Osteocyte (in vitro differentiated cells): ENCODE measurements at regions not wholly inside any gene's neighbourhood (a gene's known extent, or its start where the extent isn't known, plus 50 kb on each side); places are given as distances from the start of the nearest gene placed in this dataset.

Experiments
- DNase-seq: peaks from one replicate; pipeline ENCODE4 v3.0.0; 2021; ENCODE audit warnings: mixed read lengths; ENCODE audit not compliant: unreplicated experiment; ENCODE audit errors: extremely low spot score
- H3K27ac Mint-ChIP-seq: one replicate; pipeline ENCODE4 v1.8.0; 2021; ENCODE audit warnings: mild to moderate bottlenecking, mixed read lengths; ENCODE audit not compliant: unreplicated experiment
- H3K27me3 Mint-ChIP-seq: one replicate; pipeline ENCODE4 v1.8.0; 2021; ENCODE audit warnings: mixed read lengths; ENCODE audit not compliant: unreplicated experiment
- H3K36me3 Mint-ChIP-seq: one replicate; pipeline ENCODE4 v1.8.0; 2021; ENCODE audit warnings: mixed read lengths; ENCODE audit not compliant: unreplicated experiment
- H3K4me1 Mint-ChIP-seq: one replicate; pipeline ENCODE4 v1.8.0; 2021; ENCODE audit warnings: mixed read lengths; ENCODE audit not compliant: unreplicated experiment
- H3K4me3 Mint-ChIP-seq: one replicate; pipeline ENCODE4 v1.8.0; 2021; ENCODE audit warnings: mild to moderate bottlenecking, moderate library complexity, mixed read lengths; ENCODE audit not compliant: unreplicated experiment
- H3K9me3 Mint-ChIP-seq: one replicate; pipeline ENCODE4 v1.8.0; 2021; ENCODE audit warnings: mixed read lengths; ENCODE audit not compliant: unreplicated experiment
- TF ChIP-seq, protein P1 (sequence below): fragments of 200-600 bp; sonication (generic); IDR thresholded peaks from 2 replicates; pipeline ENCODE4 v1.5.0; 2021; ENCODE audit warnings: antibody characterized with exemption, mild to moderate bottlenecking, moderate library complexity

- Mint-ChIP-seq H3K27me3 (no peaks in the 10 kb centered on the region), H3K4me1 (peaks cover 43% of the 10 kb centered on the region), H3K27ac (peak overlapping the region; percentile 61), H3K9me3 (no peaks in the 10 kb centered on the region), H3K36me3 (no peaks in the 10 kb centered on the region), H3K4me3 (no peak overlapping the region)
- TF ChIP-seq, protein P1, sequence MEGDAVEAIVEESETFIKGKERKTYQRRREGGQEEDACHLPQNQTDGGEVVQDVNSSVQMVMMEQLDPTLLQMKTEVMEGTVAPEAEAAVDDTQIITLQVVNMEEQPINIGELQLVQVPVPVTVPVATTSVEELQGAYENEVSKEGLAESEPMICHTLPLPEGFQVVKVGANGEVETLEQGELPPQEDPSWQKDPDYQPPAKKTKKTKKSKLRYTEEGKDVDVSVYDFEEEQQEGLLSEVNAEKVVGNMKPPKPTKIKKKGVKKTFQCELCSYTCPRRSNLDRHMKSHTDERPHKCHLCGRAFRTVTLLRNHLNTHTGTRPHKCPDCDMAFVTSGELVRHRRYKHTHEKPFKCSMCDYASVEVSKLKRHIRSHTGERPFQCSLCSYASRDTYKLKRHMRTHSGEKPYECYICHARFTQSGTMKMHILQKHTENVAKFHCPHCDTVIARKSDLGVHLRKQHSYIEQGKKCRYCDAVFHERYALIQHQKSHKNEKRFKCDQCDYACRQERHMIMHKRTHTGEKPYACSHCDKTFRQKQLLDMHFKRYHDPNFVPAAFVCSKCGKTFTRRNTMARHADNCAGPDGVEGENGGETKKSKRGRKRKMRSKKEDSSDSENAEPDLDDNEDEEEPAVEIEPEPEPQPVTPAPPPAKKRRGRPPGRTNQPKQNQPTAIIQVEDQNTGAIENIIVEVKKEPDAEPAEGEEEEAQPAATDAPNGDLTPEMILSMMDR: no peak
- DNase-seq: no peak
These were observed 66.5 kb downstream of the SLIT2 start for GRCh38 chr4:20318001-20318908.

DNA sequence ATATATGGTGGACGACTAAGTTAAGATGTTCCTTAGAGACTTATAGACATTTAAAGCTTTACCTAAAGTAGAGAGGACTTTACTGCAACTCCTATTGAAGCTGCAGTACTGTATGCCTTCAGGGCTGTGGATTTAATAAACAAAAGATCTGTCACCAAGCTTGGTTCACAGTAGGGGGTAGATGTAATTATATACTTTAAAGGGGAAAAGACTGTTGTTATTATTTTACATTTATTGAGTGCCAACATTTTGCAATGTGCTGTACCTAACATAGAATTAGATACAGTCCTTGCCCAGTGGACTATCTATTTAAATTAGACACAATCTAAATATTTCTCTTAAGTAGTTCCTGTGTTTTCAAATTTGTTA is 67.2 kb downstream of the SLIT2 start:
- TF ChIP-seq, protein P1: no peak
- H3K27me3 Mint-ChIP-seq: no peaks in the 10 kb centered on the region

DNA sequence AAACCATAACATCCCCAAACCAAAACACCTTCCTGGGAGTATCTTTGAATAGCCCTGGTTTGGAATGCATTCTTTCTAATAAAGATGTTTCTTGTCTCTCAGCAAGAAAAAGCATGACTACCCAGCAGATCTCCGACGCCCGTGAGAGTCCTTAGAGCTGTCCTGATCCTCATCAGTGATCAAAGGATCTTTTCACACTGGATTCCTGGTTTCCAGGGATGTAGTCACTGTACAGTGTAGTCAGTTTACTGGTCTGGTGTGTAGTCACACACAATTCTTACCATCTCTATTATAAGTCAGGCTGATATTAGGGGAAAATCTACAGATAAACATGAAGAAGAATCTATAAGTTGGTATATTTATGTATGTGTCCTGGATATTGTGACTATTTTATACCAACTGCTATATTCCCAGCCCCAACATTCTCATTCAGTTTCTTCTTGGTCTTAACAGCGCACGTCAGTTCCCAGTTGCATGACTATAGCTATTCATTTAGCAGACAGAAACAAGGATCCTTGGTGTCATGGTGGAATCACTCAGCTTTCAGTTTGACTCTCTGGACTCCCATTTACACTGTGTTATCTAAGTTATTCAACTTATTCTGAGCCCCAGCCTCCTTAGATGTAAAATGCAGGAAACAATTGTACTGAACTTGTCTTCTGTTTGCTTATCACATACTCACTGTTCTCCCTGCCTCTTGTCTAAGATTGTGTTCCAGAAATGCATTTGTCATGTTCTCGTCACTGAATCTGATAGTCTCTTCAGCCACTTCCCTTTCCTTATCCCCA is 68.3 kb downstream of the SLIT2 start:
- no peaks in the 10 kb centered on the region for H3K9me3 Mint-ChIP-seq
- no peak overlapping the region for H3K27ac Mint-ChIP-seq
- H3K4me1 Mint-ChIP-seq: peaks cover 46% of the 10 kb centered on the region
- no peak overlapping the region for H3K4me3 Mint-ChIP-seq
- H3K36me3 Mint-ChIP-seq: no peaks in the 10 kb centered on the region
- no peaks in the 10 kb centered on the region for H3K27me3 Mint-ChIP-seq
- no peak for DNase-seq
- TF ChIP-seq, protein P1: no peak

More for the DNA sequence above, 67.2 kb downstream of the SLIT2 start:
- DNase-seq: no peak
- no peaks in the 10 kb centered on the region for H3K36me3 Mint-ChIP-seq
- no peak overlapping the region for H3K4me3 Mint-ChIP-seq
- no peaks in the 10 kb centered on the region for H3K9me3 Mint-ChIP-seq
- H3K4me1 Mint-ChIP-seq: peaks cover 43% of the 10 kb centered on the region
- H3K27ac Mint-ChIP-seq: peak overlapping the region; percentile 61

GRCh38 chr4:20323991-20324390 is 72.3 kb downstream of the SLIT2 start:
- Mint-ChIP-seq H3K9me3 (no peaks in the 10 kb centered on the region), H3K4me3 (no peak overlapping the region), H3K27me3 (no peaks in the 10 kb centered on the region), H3K27ac (no peak overlapping the region), H3K36me3 (no peaks in the 10 kb centered on the region), H3K4me1 (peaks cover 42% of the 10 kb centered on the region)
- TF ChIP-seq, protein P1: no peak
- no peak for DNase-seq

GRCh38 chr4:20326460-20326859 is 74.8 kb downstream of the SLIT2 start:
- no peak for DNase-seq
- no peaks in the 10 kb centered on the region for H3K36me3 Mint-ChIP-seq
- H3K27me3 Mint-ChIP-seq: no peaks in the 10 kb centered on the region
- peaks cover under 1% of the 10 kb centered on the region for H3K9me3 Mint-ChIP-seq
- TF ChIP-seq, protein P1: no peak
- peaks cover 21% of the 10 kb centered on the region for H3K4me1 Mint-ChIP-seq
- no peak overlapping the region for H3K4me3 Mint-ChIP-seq
- no peak overlapping the region for H3K27ac Mint-ChIP-seq
